HG03457 (cell line): ENCODE measurements at regions not wholly inside any gene's neighbourhood (a gene's known extent, or its start where the extent isn't known, plus 50 kb on each side); places are given as distances from the start of the nearest gene placed in this dataset.

Source experiments
- ATAC-seq: cut with Tn5 transposase; IDR thresholded peaks from one replicate; pipeline ENCODE4 v1.9.1; 2021; ENCODE audit warnings: moderate number of reproducible peaks; ENCODE audit not compliant: unreplicated experiment

- ATAC-seq = no peak
Measured at GRCh38 chr9:134271338-134272301, 54.6 kb upstream of the RXRA start.

GRCh38 chr9:134272302-134273023 is 53.8 kb upstream of the RXRA start:
- ATAC-seq = no peak

- ATAC-seq = no peak
Measured at GRCh38 chr9:134273647-134274046, 52.6 kb upstream of the RXRA start.

GRCh38 chr9:134275375-134275774 is 50.9 kb upstream of the RXRA start:
- no peak for ATAC-seq

- no peak for ATAC-seq
Measured at GRCh38 chr9:134276453-134277245, 49.6 kb upstream of the RXRA start.
